GM13976 (cell line): ENCODE measurements at regions not wholly inside any gene's neighbourhood (a gene's known extent, or its start where the extent isn't known, plus 50 kb on each side); places are given as distances from the start of the nearest gene placed in this dataset.

Experiments used
- DNase-seq: peaks from one replicate; pipeline ENCODE4 v3.0.0; 2012; ENCODE audit warnings: low spot score
- CTCF ChIP-seq: IDR thresholded peaks from 2 replicates; pipeline ENCODE4 v1.5.1; 2012; ENCODE audit warnings: borderline replicate concordance, mild to moderate bottlenecking; ENCODE audit not compliant: insufficient read depth; ENCODE audit errors: extremely low read depth, missing control alignments, control extremely low read depth
- in situ Hi-C: fragments of 300-500 bp; cut with MboI; formaldehyde crosslinking; loops from one replicate; pipeline ENCODE4 v1.12.0; 2022; ENCODE audit warnings: low sequenced_read_pairs, mixed read lengths, inconsistent platforms; ENCODE audit not compliant: unreplicated experiment

DNA sequence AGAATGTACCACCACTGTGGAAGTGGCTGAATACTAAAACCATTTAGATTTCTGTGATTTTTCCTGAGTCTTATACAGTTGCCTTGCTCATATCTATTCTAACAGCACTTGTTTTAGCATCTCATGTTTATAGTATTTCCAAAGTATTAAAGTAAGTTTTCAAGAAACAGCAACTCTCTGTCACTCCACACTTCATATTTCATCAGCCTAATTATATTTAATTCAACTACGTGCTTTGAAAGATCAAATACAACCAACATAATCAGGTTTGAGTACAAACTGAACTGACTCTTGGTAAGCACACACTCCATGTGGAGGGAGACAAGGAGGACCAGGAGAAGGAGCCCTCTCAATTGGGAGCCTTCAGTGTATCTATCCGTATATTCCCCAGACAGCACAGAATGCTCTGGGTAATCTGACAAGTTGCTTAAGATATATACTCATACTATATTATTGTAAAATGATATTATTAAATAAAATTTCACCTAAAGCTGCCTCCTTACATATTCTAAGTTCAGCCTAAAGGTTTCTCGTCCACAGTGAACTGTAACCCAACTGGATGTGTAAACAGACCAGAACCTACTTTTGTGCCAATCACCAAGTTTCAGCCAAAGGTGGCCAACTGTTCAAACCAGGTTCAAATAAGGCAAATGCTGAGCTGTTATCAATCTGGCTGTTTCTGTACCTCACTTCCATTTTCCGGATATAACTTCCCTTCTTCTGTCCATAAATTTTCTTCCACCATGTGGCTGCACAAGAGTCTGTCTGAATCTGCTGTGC is 105.0 kb upstream of the RASSF8 start:
- in situ Hi-C loops, result no loop called here
- no peak for TF ChIP-seq CTCF
- no peak for DNase-seq

DNA sequence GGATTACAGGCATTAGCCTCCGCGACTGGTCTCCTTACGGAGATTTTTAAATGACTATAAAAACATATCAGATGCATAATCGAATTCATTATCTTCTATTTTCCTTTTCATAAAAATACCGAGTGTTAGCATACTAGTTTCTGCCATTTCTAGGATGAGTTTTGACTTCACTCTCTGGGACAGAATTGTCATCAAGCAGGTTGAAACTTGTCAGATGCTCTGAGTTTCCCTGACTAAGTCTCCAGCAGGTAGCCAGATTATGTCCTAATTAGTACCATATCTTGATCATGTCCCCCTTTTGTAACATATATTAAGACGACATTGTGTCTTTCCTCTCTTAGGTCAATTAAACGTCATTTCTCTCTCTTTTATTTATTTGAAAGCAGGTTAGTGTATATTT is 103.5 kb upstream of the RASSF8 start:
- no peak for TF ChIP-seq CTCF
- in situ Hi-C loops, result no loop called here

DNA sequence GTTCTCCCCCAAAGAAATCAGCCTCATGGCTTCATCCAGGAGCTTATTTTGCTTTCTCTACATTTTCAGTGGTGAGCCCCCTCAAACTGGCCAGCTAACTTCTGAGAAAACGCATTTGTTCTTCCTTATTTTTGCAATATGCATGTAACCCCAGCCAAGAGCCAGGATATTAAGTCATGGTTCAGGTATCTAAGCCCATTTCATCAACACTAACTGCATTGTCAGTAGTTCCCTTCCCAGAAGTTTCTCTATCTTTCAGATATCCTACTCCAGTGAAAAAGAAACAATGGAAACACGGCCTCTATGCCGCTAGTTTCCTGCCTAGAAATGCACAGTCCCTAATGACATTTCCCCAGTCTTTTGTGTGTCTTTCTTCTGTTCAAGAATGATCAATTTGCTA is 102.8 kb upstream of the RASSF8 start:
- DNase-seq, result no peak
- in situ Hi-C loops, result no loop called here
- TF ChIP-seq CTCF, result no peak

More for the DNA sequence above, 103.5 kb upstream of the RASSF8 start:
- no peak for DNase-seq

- DNase-seq, result no peak
- no peak for TF ChIP-seq CTCF
- in situ Hi-C loops, result no loop called here
Measured at GRCh38 chr12:25859976-25860375, 98.5 kb upstream of the RASSF8 start.

GRCh38 chr12:25861226-25861625 is 97.3 kb upstream of the RASSF8 start:
- in situ Hi-C loops, result no loop called here
- no peak for TF ChIP-seq CTCF
- no peak for DNase-seq

- no peak for DNase-seq
- in situ Hi-C loops, result no loop called here
- TF ChIP-seq CTCF, result no peak
Measured at GRCh38 chr12:25864306-25865276, 93.9 kb upstream of the RASSF8 start.
